C4-2B (cell line): ENCODE measurements at regions not wholly inside any gene's neighbourhood (a gene's known extent, or its start where the extent isn't known, plus 50 kb on each side); places are given as distances from the start of the nearest gene placed in this dataset.

Experiments used
- ZFX ChIP-seq: fragments of 450-650 bp; IDR thresholded peaks from 2 replicates; pipeline ENCODE4 v1.6.1; 2017
- TF ChIP-seq, protein P1 (sequence below): fragments of 450-650 bp; conservative IDR thresholded peaks from 2 replicates; pipeline ENCODE4 v1.5.1; 2017; ENCODE audit warnings: mild to moderate bottlenecking

DNA sequence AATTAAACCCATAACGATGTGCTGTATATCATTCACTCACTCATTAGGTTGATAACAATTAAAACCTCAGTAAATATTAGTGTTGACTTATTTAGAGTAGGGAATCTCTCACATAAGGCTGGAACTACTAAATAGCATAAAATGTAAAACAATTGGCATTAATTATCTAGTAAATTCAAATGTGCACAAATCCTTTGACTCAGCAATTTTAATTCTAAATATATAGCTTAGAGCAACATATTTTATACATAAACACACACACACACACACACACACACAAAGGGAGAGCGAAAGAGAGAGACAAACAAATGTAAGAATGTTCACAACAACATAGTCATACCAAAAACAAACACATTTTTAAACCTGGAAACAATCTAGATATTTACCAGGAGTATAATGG lies 443.1 kb upstream of the KCNH7 start:
- TF ChIP-seq, protein P1, sequence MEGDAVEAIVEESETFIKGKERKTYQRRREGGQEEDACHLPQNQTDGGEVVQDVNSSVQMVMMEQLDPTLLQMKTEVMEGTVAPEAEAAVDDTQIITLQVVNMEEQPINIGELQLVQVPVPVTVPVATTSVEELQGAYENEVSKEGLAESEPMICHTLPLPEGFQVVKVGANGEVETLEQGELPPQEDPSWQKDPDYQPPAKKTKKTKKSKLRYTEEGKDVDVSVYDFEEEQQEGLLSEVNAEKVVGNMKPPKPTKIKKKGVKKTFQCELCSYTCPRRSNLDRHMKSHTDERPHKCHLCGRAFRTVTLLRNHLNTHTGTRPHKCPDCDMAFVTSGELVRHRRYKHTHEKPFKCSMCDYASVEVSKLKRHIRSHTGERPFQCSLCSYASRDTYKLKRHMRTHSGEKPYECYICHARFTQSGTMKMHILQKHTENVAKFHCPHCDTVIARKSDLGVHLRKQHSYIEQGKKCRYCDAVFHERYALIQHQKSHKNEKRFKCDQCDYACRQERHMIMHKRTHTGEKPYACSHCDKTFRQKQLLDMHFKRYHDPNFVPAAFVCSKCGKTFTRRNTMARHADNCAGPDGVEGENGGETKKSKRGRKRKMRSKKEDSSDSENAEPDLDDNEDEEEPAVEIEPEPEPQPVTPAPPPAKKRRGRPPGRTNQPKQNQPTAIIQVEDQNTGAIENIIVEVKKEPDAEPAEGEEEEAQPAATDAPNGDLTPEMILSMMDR: no peak
- TF ChIP-seq ZFX: no peak
